ENCODE measurements at regions not wholly inside any gene's neighbourhood (a gene's known extent, or its start where the extent isn't known, plus 50 kb on each side); places are given as distances from the start of the nearest gene placed in this dataset.

DNA sequence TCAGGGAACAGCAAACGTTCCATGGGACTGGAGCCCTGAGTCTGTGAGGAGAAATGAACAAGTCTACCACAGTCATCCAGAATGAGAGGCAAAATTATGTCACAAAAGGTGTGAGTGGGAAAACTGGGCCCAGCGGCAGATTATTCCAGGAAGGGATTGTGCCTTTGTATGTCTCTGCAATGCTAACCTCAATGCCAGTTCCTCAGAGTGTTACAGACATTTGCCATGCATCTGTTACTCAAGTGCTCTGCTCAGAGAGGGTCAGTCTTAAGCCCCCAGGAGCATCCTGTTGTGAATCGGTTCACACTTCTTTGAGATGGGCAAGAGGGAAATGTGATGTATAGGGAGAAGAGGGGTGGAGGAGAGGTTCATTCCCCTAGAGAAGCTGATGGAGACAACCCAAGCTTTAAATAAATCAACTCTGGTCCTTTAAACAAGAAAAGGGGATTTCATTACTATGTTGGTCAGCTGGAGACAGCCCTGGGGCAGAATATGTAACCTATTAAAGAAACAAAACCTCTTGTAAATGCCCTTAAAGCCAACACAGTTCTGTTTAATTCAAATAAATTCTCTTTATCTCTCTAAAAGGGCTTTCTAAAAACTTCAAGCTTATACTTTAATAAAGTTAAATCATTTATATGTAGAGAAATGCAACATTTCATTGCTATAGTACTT is 85.9 kb upstream of the GRB10 start:
- H3K9me3 ChIP-seq (ENCODE audit: control insufficient read depth in 1 of 2, low read length in 2 of 2): no peaks in the 10 kb centered on the region
- H3K27ac ChIP-seq (ENCODE audit: low read depth, low read length): no peak overlapping the region
- H3K4me1 ChIP-seq (ENCODE audit: control insufficient read depth in 1 of 2, insufficient read depth in 2 of 2, low read length in 2 of 2): no peaks in the 10 kb centered on the region
- no peaks in the 10 kb centered on the region for H3K36me3 ChIP-seq (ENCODE audit: control insufficient read depth in 1 of 2, insufficient read depth in 2 of 2, low read length in 2 of 2)
- H3K27me3 ChIP-seq (ENCODE audit: control insufficient read depth in 1 of 2, insufficient read depth in 2 of 2, low read length in 2 of 2): no peaks in the 10 kb centered on the region
- H3K9ac ChIP-seq (ENCODE audit: low read depth in 1 of 2, low read length in 2 of 2): no peak overlapping the region
- no peak overlapping the region for H3K4me3 ChIP-seq (ENCODE audit: low read depth in 1 of 2, low read length in 2 of 2)

DNA sequence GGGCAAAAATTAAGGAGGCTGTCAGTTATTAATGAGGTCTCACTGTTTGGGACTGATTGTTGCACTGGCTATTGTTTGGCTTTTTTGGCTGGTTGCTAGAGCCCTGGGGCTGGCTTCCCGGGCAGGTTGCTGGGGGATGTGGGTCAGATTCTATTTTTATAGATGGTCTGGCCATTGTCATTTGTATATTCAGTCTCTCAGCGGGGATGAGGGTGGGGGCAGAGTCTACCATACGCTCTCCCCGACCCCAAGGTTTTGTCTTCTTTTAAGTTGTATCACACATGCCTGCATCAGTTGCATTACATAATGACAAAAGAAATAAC is 84.3 kb upstream of the GRB10 start:
- Histone ChIP-seq H3K27ac (ENCODE audit: low read depth, low read length) (no peak overlapping the region), H3K4me3 (ENCODE audit: low read depth in 1 of 2, low read length in 2 of 2) (no peak overlapping the region), H3K36me3 (ENCODE audit: control insufficient read depth in 1 of 2, insufficient read depth in 2 of 2, low read length in 2 of 2) (no peaks in the 10 kb centered on the region), H3K9ac (ENCODE audit: low read depth in 1 of 2, low read length in 2 of 2) (no peak overlapping the region), H3K9me3 (ENCODE audit: control insufficient read depth in 1 of 2, low read length in 2 of 2) (no peaks in the 10 kb centered on the region), H3K4me1 (ENCODE audit: control insufficient read depth in 1 of 2, insufficient read depth in 2 of 2, low read length in 2 of 2) (no peaks in the 10 kb centered on the region), H3K27me3 (ENCODE audit: control insufficient read depth in 1 of 2, insufficient read depth in 2 of 2, low read length in 2 of 2) (no peaks in the 10 kb centered on the region)

DNA sequence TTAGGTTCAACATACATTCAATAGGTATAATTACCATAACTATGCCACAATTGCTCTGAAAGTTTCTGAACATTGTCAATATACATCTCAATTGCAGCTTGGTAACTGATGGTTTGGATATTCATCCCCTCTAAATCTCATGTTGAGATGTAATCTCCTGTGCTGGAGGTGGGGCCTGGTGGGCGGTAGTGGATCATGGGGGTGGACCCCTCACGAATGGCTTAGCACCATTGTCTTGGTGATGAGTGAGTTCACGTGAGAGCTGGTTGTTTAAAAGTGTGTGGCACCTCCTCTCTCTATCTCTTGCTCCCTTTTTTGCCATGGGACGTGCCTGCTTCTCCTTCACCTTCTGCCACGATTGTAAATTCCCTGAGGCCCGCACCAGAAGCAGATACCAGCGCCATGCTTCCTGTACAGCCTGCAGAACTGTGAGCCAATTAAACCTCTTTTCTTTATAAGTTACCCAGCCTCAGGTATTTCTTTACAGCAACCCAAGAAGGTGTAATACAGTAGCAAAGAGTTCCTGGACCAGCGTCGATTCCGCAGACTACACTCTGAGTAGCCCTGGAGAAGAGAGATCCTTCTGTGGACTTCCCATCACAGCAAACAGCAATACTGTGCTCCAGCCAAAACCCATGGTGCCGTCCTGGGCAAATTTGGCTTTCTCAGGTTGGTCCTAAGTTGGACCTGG is 83.8 kb upstream of the GRB10 start:
- H3K9me3 ChIP-seq (ENCODE audit: control insufficient read depth in 1 of 2, low read length in 2 of 2): no peaks in the 10 kb centered on the region
- no peaks in the 10 kb centered on the region for H3K36me3 ChIP-seq (ENCODE audit: control insufficient read depth in 1 of 2, insufficient read depth in 2 of 2, low read length in 2 of 2)
- H3K27me3 ChIP-seq (ENCODE audit: control insufficient read depth in 1 of 2, insufficient read depth in 2 of 2, low read length in 2 of 2): no peaks in the 10 kb centered on the region
- H3K4me3 ChIP-seq (ENCODE audit: low read depth in 1 of 2, low read length in 2 of 2): no peak overlapping the region
- no peak overlapping the region for H3K9ac ChIP-seq (ENCODE audit: low read depth in 1 of 2, low read length in 2 of 2)
- no peaks in the 10 kb centered on the region for H3K4me1 ChIP-seq (ENCODE audit: control insufficient read depth in 1 of 2, insufficient read depth in 2 of 2, low read length in 2 of 2)
- H3K27ac ChIP-seq (ENCODE audit: low read depth, low read length): no peak overlapping the region

DNA sequence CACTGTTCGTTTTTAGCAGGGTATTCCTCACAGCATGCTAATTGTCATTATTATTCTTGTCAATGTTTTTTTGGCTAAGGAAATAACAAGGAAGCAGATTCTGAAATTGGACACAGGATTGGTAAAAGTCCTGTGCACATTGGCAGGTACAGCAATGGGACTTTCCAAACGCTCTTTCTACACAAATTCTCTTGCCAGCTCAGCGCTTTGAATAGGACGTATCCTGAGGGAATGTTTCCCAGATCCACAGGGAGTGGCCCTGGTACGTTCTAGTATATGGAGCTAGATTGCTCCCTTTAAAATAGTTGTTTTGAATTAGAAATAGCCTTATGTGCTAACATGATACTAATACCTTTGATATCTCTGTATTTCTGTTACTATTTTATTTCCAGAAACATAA is 82.8 kb upstream of the GRB10 start:
- no peaks in the 10 kb centered on the region for H3K27me3 ChIP-seq (ENCODE audit: control insufficient read depth in 1 of 2, insufficient read depth in 2 of 2, low read length in 2 of 2)
- H3K4me1 ChIP-seq (ENCODE audit: control insufficient read depth in 1 of 2, insufficient read depth in 2 of 2, low read length in 2 of 2): no peaks in the 10 kb centered on the region
- H3K27ac ChIP-seq (ENCODE audit: low read depth, low read length): no peak overlapping the region
- no peak overlapping the region for H3K9ac ChIP-seq (ENCODE audit: low read depth in 1 of 2, low read length in 2 of 2)
- no peak overlapping the region for H3K4me3 ChIP-seq (ENCODE audit: low read depth in 1 of 2, low read length in 2 of 2)
- H3K9me3 ChIP-seq (ENCODE audit: control insufficient read depth in 1 of 2, low read length in 2 of 2): no peaks in the 10 kb centered on the region
- no peaks in the 10 kb centered on the region for H3K36me3 ChIP-seq (ENCODE audit: control insufficient read depth in 1 of 2, insufficient read depth in 2 of 2, low read length in 2 of 2)

DNA sequence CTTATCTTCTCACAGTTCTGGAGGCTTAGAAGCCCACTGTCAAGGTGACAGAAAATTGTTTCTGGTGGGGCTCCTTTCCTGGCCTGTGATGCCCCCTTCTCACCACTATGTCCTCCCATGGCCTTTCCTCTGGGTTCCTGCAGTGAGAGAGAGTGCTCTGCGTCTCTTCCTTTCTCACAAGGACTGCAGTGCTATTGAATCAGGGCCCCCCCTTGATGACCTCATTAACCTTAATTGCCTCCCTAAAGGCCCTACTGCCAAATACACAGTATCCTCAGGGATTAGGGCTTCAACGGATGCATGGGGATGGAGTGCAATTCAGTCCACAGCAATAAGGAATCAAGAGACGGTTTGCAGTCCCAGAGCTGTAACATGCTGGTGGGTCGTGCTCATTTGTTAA is 82.0 kb upstream of the GRB10 start:
- Histone ChIP-seq H3K9ac (ENCODE audit: low read depth in 1 of 2, low read length in 2 of 2) (no peak overlapping the region), H3K9me3 (ENCODE audit: control insufficient read depth in 1 of 2, low read length in 2 of 2) (no peaks in the 10 kb centered on the region), H3K4me3 (ENCODE audit: low read depth in 1 of 2, low read length in 2 of 2) (no peak overlapping the region), H3K4me1 (ENCODE audit: control insufficient read depth in 1 of 2, insufficient read depth in 2 of 2, low read length in 2 of 2) (no peaks in the 10 kb centered on the region), H3K27me3 (ENCODE audit: control insufficient read depth in 1 of 2, insufficient read depth in 2 of 2, low read length in 2 of 2) (no peaks in the 10 kb centered on the region), H3K27ac (ENCODE audit: low read depth, low read length) (no peak overlapping the region), H3K36me3 (ENCODE audit: control insufficient read depth in 1 of 2, insufficient read depth in 2 of 2, low read length in 2 of 2) (no peaks in the 10 kb centered on the region)

DNA sequence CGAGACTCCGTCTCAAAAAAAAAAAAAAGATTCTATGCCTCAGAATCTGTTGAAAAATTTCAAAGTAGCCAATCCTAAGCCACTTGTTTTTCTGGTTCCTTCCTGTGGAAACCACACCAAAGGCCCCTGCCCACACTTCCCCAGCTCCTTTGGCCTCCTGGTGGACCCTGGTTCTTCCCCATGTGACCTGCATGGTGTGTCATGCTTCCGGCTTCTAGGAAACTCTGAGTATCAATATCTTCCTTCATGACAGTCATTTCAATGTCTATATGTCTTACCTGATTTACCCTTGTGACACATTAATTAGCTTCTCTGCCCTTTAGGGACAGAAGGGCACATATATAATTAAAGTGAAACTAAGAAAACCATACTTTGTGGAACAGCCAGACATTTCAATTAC is 80.4 kb upstream of the GRB10 start:
- Histone ChIP-seq H3K36me3 (ENCODE audit: control insufficient read depth in 1 of 2, insufficient read depth in 2 of 2, low read length in 2 of 2) (no peaks in the 10 kb centered on the region), H3K4me3 (ENCODE audit: low read depth in 1 of 2, low read length in 2 of 2) (no peak overlapping the region)

DNA sequence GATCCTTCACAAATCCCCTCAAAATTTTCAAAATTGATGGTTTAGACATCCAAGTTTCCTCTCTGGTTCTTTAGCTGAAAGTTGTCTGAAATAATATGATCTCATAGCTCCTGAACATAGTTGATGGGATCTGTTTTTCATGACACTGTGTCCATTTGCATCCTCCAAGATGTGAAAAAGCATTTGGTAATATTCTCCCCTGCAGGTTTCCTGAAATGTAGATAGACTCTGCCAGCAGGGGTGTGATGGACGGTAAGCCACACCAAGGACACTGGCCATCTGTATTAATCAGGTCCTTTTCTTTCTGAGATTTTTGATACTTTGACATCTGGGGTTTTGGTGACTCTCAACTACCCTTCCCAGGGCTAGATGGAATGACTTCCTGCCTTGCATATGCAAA is 79.6 kb upstream of the GRB10 start:
- no peaks in the 10 kb centered on the region for H3K27me3 ChIP-seq (ENCODE audit: control insufficient read depth in 1 of 2, insufficient read depth in 2 of 2, low read length in 2 of 2)
- no peak overlapping the region for H3K27ac ChIP-seq (ENCODE audit: low read depth, low read length)
- H3K9ac ChIP-seq (ENCODE audit: low read depth in 1 of 2, low read length in 2 of 2): no peak overlapping the region
- H3K4me1 ChIP-seq (ENCODE audit: control insufficient read depth in 1 of 2, insufficient read depth in 2 of 2, low read length in 2 of 2): no peaks in the 10 kb centered on the region
- H3K9me3 ChIP-seq (ENCODE audit: control insufficient read depth in 1 of 2, low read length in 2 of 2): no peaks in the 10 kb centered on the region
- no peak overlapping the region for H3K4me3 ChIP-seq (ENCODE audit: low read depth in 1 of 2, low read length in 2 of 2)
- no peaks in the 10 kb centered on the region for H3K36me3 ChIP-seq (ENCODE audit: control insufficient read depth in 1 of 2, insufficient read depth in 2 of 2, low read length in 2 of 2)

More for the DNA sequence above, 80.4 kb upstream of the GRB10 start:
- H3K9ac ChIP-seq (ENCODE audit: low read depth in 1 of 2, low read length in 2 of 2): no peak overlapping the region
- H3K27ac ChIP-seq (ENCODE audit: low read depth, low read length): no peak overlapping the region
- H3K9me3 ChIP-seq (ENCODE audit: control insufficient read depth in 1 of 2, low read length in 2 of 2): no peaks in the 10 kb centered on the region
- H3K4me1 ChIP-seq (ENCODE audit: control insufficient read depth in 1 of 2, insufficient read depth in 2 of 2, low read length in 2 of 2): no peaks in the 10 kb centered on the region
- H3K27me3 ChIP-seq (ENCODE audit: control insufficient read depth in 1 of 2, insufficient read depth in 2 of 2, low read length in 2 of 2): no peaks in the 10 kb centered on the region

DNA sequence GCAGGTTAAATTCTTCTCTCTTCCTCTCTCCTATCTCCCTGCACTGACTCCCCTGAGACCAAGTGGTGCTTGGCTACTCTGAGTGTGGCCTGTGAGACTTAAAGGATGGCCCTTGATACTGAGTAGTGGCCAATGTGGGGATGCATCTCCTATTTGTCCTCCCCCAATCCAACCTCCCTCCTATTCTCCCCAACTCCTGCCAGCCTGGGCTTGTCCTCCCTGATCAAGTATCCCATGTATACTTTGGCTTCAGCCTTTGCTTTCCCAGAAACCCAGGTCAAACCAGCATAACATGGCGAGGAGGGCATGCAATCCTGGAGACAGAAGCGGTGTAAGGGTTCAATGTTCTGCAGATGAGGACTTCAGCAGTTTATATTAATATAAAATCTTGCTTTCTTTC is 77.9 kb upstream of the GRB10 start:
- Histone ChIP-seq H3K4me1 (ENCODE audit: control insufficient read depth in 1 of 2, insufficient read depth in 2 of 2, low read length in 2 of 2) (no peaks in the 10 kb centered on the region), H3K27me3 (ENCODE audit: control insufficient read depth in 1 of 2, insufficient read depth in 2 of 2, low read length in 2 of 2) (no peaks in the 10 kb centered on the region), H3K36me3 (ENCODE audit: control insufficient read depth in 1 of 2, insufficient read depth in 2 of 2, low read length in 2 of 2) (no peaks in the 10 kb centered on the region), H3K4me3 (ENCODE audit: low read depth in 1 of 2, low read length in 2 of 2) (no peak overlapping the region), H3K9ac (ENCODE audit: low read depth in 1 of 2, low read length in 2 of 2) (no peak overlapping the region), H3K27ac (ENCODE audit: low read depth, low read length) (no peak overlapping the region), H3K9me3 (ENCODE audit: control insufficient read depth in 1 of 2, low read length in 2 of 2) (no peaks in the 10 kb centered on the region)

DNA sequence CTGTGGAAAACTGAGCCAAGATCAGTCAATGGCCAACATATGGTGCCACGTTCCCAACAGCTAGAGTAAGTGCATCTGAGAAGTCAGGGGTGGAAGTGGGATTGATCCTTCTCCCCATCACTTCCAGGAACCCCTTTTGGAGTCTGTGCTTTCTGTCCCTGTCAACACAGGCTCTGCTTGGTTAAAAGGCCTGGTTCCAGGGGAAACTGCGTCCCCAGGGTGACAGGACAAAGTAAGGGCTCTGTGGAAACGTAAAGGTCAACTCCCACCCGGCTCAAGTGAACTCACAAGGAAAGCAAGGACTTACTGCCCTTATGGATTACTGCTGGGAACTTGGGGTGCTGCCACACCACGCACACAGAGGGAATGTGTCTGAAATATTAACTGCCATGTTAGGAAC is 77.5 kb upstream of the GRB10 start:
- H3K36me3 ChIP-seq (ENCODE audit: control insufficient read depth in 1 of 2, insufficient read depth in 2 of 2, low read length in 2 of 2): no peaks in the 10 kb centered on the region
- no peak overlapping the region for H3K9ac ChIP-seq (ENCODE audit: low read depth in 1 of 2, low read length in 2 of 2)
- no peak overlapping the region for H3K27ac ChIP-seq (ENCODE audit: low read depth, low read length)
- H3K9me3 ChIP-seq (ENCODE audit: control insufficient read depth in 1 of 2, low read length in 2 of 2): no peaks in the 10 kb centered on the region
- H3K4me3 ChIP-seq (ENCODE audit: low read depth in 1 of 2, low read length in 2 of 2): no peak overlapping the region
- no peaks in the 10 kb centered on the region for H3K27me3 ChIP-seq (ENCODE audit: control insufficient read depth in 1 of 2, insufficient read depth in 2 of 2, low read length in 2 of 2)
- no peaks in the 10 kb centered on the region for H3K4me1 ChIP-seq (ENCODE audit: control insufficient read depth in 1 of 2, insufficient read depth in 2 of 2, low read length in 2 of 2)

DNA sequence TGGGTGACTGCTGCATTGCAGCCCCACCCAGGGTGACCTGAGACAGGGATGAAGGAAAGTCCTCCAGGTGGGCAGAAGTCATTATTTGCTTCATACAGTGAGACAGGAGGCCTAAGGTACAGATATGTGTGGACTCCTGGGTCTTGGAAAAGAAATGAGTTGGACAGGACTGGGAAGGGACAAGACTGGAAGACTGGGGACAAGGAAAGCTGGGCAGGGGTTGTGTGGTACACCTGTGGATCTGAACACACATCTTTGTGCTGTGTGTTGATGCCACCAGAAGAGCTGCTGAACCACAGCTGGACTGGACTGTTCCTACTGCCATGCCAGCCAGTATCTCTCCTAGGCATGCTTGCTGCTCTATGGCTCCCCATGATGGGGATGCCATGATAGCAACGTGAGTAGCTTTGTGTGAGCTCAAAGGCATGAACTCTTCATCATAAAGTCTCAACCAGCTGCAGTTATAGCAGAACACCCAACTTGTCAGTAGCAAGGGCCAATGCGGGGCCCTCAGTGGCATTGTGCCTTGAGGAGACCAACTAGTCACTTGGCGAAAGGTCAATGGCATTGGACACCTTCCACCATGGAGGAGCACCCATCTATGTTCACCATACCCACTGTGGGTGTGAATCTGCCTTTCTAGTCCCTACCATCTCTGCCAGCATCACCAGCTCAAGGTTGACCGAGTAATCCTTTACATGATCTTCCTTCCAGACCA is 76.0 kb upstream of the GRB10 start:
- Histone ChIP-seq H3K36me3 (ENCODE audit: control insufficient read depth in 1 of 2, insufficient read depth in 2 of 2, low read length in 2 of 2) (no peaks in the 10 kb centered on the region), H3K27ac (ENCODE audit: low read depth, low read length) (no peak overlapping the region), H3K9me3 (ENCODE audit: control insufficient read depth in 1 of 2, low read length in 2 of 2) (no peaks in the 10 kb centered on the region), H3K27me3 (ENCODE audit: control insufficient read depth in 1 of 2, insufficient read depth in 2 of 2, low read length in 2 of 2) (no peaks in the 10 kb centered on the region), H3K9ac (ENCODE audit: low read depth in 1 of 2, low read length in 2 of 2) (no peak overlapping the region), H3K4me1 (ENCODE audit: control insufficient read depth in 1 of 2, insufficient read depth in 2 of 2, low read length in 2 of 2) (no peaks in the 10 kb centered on the region), H3K4me3 (ENCODE audit: low read depth in 1 of 2, low read length in 2 of 2) (no peak overlapping the region)

Measured in duodenal mucosa (tissue), 2 donors.